H1 (cell line): ENCODE measurements at regions not wholly inside any gene's neighbourhood (a gene's known extent, or its start where the extent isn't known, plus 50 kb on each side); places are given as distances from the start of the nearest gene placed in this dataset.

Source experiments
- GTF2F1 ChIP-seq: IDR thresholded peaks from 2 replicates; pipeline ENCODE4 v1.6.1; 2012; ENCODE audit warnings: low read depth, low read length, improper control_type of control experiment, borderline replicate concordance
- RAD21 ChIP-seq, 2 experiments: IDR thresholded peaks in 1 of 2; conservative IDR thresholded peaks in 1 of 2; 2 replicates each; pipeline ENCODE4 v1.6.1; 2011; ENCODE audit warnings: low read depth in 2 of 2, low read length in 2 of 2, improper control_type of control experiment in 1 of 2, inconsistent platforms in 1 of 2, mild to moderate bottlenecking in 1 of 2, moderate library complexity in 1 of 2
- SP4 ChIP-seq: IDR thresholded peaks from 2 replicates; pipeline ENCODE4 v1.6.1; 2012; ENCODE audit warnings: low read length, inconsistent platforms
- SRF ChIP-seq: IDR thresholded peaks from 2 replicates; pipeline ENCODE4 v1.6.1; 2011; ENCODE audit warnings: mild to moderate bottlenecking, low read depth, low read length, moderate library complexity

- TF ChIP-seq SP4 (no peak), SRF (no peak), RAD21 (IDR thresholded peaks at IDR 0.05 in 1 of 2, conservative IDR thresholded peaks at IDR 0.05 in 1 of 2; ENCODE audit: low read depth in 2 of 2, low read length in 2 of 2) (no peak), GTF2F1 (no peak)
Measured at GRCh38 chr13:33434676-33435075, 149.1 kb upstream of the STARD13 start (continued).
